Umbilical cord (tissue), 1 donor: ENCODE measurements at regions not wholly inside any gene's neighbourhood (a gene's known extent, or its start where the extent isn't known, plus 50 kb on each side); places are given as distances from the start of the nearest gene placed in this dataset.
A peak's percentile ranks its signal among the peaks of the same experiment; 100 is the strongest.

Experiments used
- DNase-seq: peaks from one replicate; pipeline ENCODE4 v3.0.0-alpha.2; 2015; ENCODE audit warnings: low spot score

DNA sequence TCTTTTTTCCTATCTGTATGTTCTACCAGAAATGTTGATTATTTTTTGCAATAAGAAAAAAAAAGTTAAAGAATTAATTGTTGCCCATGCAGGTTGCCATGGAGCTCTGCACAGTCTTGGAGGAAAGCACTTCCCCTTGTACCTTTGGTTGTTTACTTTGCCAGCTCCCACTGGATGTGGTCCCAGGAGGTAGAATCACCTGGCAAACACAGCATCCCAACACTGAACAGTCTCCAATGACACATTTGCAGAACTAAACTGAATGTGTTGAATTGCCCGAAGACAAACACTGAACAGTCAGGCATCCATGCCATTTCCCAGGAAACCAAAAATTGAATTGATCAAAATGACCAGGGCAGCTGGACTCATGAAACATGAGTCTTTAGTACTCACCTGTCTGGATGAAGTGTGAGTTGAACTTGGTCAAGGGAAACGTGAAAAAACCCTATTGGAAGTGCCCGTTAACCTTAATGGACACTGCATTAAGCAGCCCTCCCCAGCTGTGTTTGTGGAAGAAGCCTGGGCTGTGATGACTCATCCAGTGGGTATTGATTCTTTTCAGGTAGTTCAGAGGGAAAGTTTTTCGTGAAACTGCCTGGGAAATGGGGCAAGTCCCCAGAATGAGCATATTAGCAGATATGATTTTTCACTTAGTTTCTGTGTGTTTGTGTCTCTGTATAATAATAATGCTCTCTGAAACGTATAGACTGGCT lies 284.7 kb upstream of the STT3B start:
- no peak for DNase-seq

DNA sequence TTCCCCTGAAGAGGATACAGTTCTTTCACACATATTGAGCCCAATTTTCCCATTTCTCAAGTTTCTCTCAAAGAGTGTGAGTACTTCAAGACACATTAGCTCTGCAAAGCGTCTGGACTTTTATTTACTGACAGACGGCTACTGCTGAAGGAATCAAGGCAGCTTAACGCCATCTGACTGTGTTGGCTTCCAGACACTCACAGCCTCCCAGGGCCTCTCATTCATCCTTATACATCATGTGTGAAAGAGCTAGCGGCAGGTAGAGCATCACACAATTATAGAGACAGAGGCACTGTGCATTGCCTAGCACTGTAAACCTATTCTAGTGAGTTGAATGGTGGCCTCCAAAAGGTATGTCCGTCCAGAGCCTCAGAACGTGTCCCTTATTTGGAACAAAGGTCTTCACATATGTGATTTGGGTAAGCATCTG lies 284.1 kb upstream of the STT3B start:
- DNase-seq: no peak

DNA sequence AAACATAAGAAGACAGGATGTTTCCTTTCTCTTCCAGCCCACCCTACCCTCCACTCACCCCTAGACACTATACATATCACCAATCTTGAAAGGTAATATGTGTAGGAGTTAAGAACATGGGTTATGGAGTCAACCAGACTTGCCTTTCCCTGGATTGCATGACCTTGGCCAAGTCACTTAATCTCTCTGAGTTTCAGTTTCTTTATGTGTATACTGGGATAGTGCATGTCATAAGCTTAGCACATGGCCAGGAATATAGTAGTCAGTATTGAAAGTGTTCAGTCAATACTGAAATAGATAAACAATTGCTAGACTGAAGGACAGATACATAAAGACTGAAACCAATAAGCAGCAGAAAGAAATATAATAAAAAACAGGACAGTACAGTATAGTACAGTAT lies 283.2 kb upstream of the STT3B start:
- DNase-seq: no peak

DNA sequence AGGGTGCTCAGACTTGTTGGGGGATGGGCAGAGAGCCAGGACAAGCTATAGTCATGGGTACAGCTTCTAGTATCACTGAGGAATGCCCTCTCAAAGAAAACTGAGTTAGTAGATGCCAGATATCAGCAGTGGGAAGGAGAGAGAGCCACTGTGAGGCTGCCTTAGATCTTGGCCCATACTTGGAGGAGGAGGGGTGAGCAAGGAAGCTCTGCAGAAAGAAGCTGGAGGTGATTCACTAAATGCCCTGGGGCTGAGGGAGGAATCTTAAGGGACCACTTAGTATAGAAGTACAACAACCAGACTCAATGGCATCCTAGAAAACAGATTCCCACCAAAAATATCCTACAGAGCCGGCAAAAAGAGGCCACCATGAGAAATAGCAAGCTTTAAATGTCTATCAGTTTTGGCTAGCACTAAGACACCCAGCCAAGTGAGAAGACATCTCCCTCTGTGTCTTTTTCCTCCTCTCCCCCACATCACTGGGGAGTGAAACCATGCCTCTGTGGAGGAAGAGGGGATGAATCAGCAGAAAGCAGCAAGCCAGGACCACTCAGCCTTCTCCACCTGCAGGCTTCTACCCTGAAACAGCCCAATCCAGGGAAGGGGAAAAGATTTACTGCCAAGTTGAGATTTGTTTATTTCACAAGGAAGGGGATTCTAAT lies 282.5 kb upstream of the STT3B start:
- DNase-seq: no peak

DNA sequence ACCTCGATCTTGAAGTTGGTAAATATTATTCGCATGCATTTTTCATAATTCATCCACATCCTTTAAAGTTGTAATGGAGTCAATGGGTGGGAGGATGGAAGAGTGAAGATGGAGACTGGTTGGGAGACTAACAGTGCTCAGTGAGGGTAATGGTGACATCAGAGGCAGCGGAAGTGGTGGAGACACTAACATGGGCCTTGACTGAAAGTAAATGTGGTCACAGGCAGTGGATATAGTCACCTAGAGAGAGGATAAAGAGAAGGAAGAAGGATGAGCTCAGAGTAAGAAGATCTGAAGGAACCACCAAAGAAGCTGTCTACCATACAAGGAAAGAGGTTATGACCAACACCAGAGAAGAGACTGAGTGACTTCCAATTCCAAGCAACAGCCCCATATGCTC lies 281.6 kb upstream of the STT3B start:
- no peak for DNase-seq

DNA sequence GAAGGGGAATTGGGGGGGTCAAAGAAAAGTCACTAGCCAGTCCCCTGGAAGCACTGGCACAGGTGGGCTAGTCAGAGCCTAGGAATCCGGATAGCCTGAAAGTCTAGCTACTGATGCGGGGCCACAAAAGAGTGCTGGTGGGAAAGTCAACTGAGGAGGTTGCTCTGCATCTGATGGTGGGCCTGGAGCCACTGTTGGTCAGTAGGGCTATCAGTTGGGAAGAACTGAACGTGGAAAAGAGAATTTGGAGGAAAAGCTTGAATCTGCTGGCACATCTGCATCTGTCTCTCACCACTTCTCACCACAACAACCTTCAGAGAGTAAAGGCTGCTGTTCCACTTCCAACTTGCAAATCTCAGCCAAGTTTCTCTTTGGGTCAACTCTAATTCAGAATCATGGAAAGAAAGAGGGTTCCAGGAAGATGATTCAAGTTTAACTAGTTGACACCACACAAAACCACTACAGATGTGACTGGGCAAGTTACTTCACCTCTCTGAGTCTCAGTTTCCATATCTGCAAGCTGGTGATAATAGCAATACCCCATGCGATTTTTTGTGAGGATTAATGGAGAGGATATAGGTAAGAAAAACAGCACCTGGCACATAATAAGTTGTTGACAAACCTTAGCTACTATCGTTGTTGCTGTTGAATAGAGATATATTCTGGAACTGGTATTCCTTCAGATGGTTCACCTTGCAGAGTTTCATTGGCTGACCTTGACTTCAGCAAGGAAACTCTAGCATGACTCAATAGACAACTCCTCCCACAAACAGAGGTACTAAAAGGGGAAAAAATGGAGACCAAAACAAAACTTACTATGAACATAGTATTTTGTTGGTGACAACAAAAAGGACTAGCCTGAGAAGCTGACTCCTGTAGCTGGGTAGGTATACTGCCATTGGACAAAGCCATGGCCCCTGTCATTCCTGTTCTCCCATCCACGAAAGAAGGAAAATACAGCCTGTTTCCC lies 280.2 kb upstream of the STT3B start:
- no peak for DNase-seq

DNA sequence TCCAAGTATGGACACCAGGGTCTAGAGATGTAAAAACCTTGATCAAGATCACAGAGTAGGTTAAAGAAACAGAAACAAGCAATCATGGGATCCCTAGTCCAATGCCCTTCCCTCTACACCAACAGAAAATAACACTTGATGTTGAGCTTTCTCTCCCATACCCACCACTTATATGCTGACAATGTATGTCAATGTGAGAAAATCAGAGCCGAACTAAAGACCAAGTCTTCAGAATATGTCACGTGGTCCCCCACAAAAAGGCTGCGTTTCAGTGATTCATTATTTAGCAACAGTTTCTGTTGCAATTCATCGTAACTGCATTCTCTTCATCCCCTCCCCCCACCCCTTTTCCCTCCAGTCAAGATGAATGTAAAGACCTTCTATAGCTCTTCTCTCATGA lies 278.9 kb upstream of the STT3B start:
- DNase-seq: no peak

DNA sequence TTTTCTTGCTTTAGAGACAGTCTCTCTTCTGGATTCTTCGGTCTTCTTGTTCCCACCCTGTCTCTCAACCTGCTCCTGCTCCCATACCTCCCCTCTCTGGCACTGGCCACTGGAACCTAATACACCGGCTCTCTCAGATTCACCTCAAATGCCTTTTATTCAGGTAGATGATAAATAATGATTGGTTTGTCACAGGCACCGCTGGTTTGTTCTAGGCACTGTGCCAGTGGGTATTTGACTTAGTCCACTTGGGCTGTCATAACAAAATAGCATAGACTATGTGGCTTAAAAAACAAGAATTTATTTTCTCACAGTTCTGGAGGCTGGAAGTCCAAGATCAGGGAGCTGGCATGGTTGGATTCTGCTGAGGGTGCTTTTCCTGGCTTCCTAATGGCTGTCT lies 278.2 kb upstream of the STT3B start:
- DNase-seq: no peak

DNA sequence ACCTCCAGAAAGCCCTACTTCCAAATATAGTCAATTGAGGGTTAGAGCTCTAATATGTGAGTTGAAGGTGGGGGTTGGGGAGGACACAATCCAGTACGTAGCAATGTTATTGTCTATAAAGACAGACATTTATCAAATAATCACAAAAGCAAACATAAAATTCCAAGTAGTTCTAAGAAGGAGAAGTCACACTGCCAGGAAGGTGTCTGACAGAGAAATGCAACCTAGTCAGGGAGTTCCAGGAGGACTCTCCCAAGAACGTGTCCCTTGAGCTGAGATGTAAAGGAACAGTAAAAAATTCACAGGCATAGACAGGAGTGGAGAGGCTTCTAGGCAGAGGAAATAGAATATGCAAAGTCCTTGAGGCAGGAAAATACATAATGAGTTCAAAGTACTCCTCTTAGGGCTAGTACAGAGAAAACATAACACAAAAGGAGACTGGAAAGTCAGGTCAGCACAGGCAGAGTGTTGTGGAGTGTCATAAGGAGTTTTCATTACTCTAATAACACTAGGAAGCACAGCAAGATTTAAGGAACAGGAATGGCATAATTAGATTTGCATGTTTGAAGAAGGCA lies 277.6 kb upstream of the STT3B start:
- no peak for DNase-seq

DNA sequence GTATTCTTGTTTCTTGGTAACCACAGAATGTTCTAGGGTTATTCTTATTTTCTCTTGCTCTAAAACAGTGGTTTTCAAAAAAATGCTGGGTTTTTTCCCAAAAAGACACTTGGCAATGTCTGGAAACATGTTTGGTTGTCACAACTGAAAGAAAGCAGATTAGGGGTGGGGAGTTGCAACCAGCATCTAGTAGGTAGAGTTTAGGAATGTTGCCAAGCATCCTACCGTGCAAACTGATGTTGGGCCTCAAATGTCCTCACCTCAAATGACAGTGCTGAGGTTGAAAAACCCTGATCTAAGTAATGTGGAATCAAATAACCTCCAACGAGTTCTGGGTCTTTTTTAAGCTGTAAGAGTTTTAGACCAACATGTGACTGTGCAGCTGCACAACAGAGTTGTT lies 270.5 kb upstream of the STT3B start:
- DNase-seq: peak; percentile 67

DNA sequence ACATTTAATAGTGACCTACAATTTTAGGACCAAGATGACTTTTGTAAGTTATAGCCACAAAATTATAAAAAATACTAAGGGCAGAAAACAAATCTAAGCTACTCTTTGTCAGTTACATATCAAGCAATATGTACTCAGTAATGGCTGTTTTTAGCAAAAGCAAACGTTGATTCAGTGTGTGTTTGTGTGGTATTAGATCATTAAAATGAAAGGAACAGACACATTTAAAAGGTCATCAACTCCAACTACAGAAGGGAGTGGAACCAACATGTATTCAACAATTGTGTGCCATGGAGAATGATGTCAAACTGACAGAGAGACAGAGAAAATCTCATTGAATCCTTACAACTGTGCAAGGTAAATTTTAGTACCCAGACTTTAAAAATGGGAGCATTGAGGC lies 268.8 kb upstream of the STT3B start:
- DNase-seq: no peak

DNA sequence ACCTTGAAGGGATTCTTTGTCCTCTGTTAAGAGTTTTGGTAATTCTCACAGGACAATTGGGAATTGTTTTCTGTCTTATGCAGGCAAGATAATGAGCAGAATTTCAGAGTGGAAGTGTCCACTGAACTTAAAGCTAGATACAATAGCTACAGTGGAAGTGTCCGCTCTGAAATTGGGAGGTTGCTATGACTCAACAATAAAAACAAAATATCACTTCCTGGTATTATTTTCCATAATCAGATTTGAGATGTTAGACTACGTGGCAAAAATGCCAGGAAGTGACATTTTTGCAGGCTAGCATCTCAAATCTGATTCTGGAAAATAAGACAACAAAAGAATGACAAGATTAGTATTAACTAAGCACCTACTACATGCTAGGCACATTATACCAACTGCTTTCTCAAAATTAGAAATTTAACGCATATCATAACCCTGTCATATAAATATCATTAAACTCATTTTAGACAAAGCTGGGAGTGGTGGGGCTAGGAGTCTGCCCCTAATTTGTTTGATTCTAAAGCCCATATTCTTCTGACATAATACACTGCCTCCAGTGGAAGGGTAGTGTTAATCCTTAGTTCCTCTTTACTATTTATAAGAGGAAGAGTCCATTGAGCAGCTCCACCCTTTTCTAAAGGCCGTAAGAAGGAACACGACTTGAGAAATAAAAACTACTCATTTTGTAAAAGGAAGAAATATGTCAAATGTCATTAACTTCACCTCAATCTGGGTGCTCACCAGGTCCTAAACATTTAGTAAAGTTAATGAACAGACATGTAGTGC lies 266.9 kb upstream of the STT3B start:
- no peak for DNase-seq

DNA sequence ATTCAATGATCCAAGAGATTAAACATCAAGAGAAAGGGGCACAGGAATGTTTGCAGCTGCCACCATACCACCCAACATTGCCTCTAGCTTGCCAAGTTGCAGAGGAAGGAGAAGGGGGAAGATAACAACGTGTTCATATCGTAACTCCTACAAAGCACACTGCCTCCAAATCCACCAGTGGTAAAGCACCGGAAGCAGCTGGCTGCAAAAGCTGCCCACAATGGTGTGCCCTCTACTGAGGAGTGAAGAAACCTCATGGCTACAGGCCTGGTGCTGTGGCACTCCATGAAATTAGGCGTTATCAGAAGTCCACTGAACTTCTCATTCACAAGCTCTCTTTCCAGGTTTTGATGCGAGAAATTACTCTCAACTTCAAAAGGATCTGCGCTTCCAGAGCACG lies 263.9 kb upstream of the STT3B start:
- no peak for DNase-seq

DNA sequence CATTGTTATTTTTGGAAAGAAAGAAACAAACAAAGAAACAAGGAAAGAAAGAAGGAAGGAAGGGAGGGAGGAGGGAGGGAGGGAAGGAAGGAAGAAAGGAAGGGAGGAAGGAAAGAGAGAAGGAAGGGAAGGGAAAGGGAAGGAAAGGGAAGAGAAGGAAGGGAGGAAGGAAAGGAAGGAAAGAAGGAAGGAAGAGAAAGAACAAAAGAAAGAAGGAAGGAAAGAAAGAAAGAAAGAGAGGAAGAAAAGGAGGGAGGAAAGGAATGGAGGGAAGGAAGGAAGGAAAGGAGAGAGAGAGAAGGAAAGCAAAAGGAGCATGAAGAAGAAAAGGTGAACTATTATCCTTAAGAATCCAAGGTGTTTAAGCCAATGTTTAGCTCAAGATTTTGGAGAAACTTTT lies 262.7 kb upstream of the STT3B start:
- no peak for DNase-seq

DNA sequence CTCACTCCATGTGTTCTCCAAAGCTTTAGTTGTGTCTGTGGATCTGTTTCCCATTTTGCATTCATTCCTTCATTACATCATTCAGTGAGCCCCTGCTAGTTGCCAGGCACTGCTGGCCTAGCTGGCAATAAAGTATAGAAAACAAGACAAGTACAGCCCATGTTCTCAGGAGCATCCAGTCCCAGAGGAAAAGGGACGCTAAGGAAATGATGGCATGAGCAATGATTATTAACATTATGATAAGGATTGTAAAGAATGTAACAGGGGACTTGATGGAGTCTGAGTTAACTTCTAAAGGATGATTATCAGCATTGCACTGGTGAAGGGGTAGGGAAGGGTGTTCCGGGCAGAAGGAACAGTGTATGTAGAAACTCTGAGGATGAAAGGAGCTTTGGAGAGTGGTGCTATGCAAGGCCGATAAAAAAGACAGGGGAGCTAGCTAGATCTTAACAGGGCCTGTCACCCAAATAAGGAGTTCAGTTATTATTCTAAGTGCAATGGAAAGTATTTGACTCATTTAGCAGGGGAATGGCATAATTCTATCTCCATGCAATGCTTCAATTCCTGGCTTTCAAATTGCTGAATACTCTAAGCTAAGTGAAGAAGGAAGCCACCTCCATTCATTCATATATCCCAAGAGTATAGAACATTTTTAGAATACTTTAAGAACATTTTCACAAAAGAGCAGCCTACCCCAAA lies 258.2 kb upstream of the STT3B start:
- DNase-seq: peak; percentile 16

DNA sequence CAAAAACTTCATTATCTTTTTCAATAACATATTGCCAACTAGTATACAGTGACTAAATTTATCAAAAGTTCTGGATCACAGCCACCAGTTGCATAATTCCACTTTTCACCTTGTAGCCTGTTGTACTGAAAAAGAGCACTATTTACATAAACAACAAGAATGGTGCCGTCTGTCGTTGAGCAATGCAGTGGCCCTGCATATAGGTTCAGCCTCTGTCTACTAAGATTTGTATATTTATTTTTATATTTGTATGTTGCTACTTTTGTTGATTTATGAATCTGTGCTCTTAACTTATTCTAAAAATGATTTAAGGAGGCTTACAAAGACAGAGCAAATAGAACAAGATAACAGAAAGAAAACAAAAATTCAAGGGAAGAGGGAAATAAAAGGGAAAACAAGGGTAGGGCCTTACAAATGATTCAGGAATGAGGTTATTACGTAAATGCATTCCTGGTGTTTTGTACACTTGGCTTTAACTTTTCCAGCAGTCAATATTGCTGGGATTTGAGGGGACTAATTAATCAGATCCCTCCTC lies 257.6 kb upstream of the STT3B start:
- DNase-seq: peak; percentile 53

DNA sequence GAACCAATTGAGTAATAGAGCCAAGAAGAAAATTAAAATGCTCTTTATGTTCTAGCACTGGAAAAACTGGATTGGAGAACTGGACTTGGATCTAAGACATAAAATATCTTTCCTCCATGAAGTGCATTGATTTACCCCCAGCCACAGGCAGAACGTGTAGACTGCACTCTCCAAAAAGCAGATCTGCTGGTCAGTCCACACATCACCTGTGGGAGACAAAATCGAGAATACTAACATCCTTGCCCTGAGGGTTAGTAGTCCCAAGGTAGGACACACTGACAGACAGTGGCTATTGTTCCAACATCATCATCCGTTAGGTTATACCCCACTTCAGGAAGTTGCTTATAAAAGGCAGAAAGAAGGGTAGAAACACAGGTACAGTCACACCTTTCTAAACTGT lies 257.1 kb upstream of the STT3B start:
- no peak for DNase-seq

DNA sequence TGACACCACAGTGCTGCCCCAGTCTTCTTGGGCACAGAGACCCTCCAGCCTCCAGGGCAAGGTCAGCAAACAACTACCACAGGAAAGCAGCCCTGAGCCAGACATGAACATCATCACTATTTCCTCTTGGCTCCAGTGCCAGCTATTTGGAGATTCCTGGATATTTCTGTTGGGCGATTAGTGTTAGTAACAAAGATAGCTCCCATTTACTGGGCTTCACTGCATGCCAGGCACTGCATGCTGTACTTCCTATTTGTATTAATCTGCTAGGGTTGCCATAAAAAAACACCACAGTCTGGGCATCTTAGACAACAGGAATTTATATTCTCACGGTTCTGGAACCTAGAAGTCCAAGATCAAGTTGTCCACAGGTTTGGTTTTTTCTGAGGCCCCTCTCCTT lies 255.1 kb upstream of the STT3B start:
- peak; percentile 33 for DNase-seq

DNA sequence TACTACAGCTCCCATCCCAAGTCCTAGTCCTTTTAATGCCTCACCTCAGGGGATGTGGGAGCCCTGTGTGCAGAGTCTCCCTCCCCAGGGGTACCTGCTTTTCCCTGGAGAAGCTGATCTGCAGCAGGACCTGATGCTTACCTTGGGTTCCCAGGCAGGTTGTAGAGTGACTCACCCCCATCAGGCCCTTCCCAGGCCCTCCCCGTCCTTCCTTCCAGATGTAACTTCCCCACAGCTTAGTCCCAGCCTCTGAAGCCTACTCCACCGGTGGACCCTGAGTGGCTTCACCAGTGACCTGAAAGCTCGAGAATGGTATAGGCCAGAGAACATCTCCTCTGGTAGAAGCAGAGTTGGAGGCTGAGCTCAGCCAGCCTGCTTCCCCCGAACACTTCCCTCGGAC lies 254.2 kb upstream of the STT3B start:
- DNase-seq: no peak

DNA sequence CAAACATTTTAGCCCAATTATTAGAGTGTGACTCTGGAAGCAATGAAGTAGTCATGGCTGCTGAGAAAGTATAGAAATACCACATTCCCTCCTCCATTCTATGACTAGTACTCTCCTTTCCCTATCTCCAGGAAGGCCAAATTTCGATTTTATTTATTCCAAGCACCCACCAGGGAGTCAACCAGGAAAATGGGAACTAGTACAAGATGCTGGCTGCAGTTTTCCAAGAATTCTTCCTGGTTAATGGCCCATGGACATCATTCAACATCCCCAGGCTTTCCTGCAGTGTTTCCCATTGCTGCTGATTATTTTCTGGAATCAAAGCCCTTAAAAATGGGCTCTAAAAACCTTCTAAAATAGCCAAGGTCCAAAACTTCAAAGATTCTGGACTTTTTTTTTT lies 247.9 kb upstream of the STT3B start:
- DNase-seq: no peak
